ENCODE measurements at regions not wholly inside any gene's neighbourhood (a gene's known extent, or its start where the extent isn't known, plus 50 kb on each side); places are given as distances from the start of the nearest gene placed in this dataset.
"Not testable (repeated sequence)": the region's sequence is repeated elsewhere in the genome, so short reads cannot be mapped to it uniquely, and the experiment has no call there.

- DNase-seq (ENCODE audit: insufficient read length, low spot score) (no peak), FAIRE-seq (no peak)
- no peak for TF ChIP-seq CTCF (IDR thresholded peaks at IDR 0.05; ENCODE audit: insufficient read depth, missing control alignments)
These were observed 712.0 kb downstream of the TFAP2A start for GRCh38 chr6:9702914-9703313.

- TF ChIP-seq CTCF (IDR thresholded peaks at IDR 0.05; ENCODE audit: insufficient read depth, missing control alignments), result no peak
- FAIRE-seq (no peak), DNase-seq (ENCODE audit: insufficient read length, low spot score) (no peak)
These were observed 715.0 kb downstream of the TFAP2A start for GRCh38 chr6:9699888-9700287.

- no peak for FAIRE-seq
These were observed 717.5 kb downstream of the TFAP2A start for GRCh38 chr6:9697263-9697931.

GRCh38 chr6:9690388-9690787, 724.5 kb downstream of the TFAP2A start:
- DNase-seq (ENCODE audit: insufficient read length, low spot score) (no peak), FAIRE-seq (no peak)
- TF ChIP-seq CTCF (IDR thresholded peaks at IDR 0.05; ENCODE audit: insufficient read depth, missing control alignments), result no peak

More at GRCh38 chr6:9697263-9697931, 717.5 kb downstream of the TFAP2A start:
- no peak for DNase-seq (ENCODE audit: insufficient read length, low spot score)
- TF ChIP-seq CTCF (IDR thresholded peaks at IDR 0.05; ENCODE audit: insufficient read depth, missing control alignments), result no peak

- FAIRE-seq; DNase-seq (ENCODE audit: insufficient read length, low spot score): not testable (repeated sequence)
These were observed 734.1 kb downstream of the TFAP2A start for GRCh38 chr6:9680727-9681126.

GRCh38 chr6:9675122-9675521, 739.8 kb downstream of the TFAP2A start:
- DNase-seq (ENCODE audit: insufficient read length, low spot score) (no peak), FAIRE-seq (no peak)
- TF ChIP-seq CTCF (IDR thresholded peaks at IDR 0.05; ENCODE audit: insufficient read depth, missing control alignments), result no peak

GRCh38 chr6:9659848-9660247, 755.0 kb downstream of the TFAP2A start:
- TF ChIP-seq CTCF (IDR thresholded peaks at IDR 0.05; ENCODE audit: insufficient read depth, missing control alignments), result no peak
- FAIRE-seq (no peak), DNase-seq (ENCODE audit: insufficient read length, low spot score) (no peak)

GRCh38 chr6:9657994-9658393, 756.9 kb downstream of the TFAP2A start:
- TF ChIP-seq CTCF (IDR thresholded peaks at IDR 0.05; ENCODE audit: insufficient read depth, missing control alignments), result no peak
- FAIRE-seq, result no peak
- no peak for DNase-seq (ENCODE audit: insufficient read length, low spot score)

Measured in D721Med (cell line).